Panc1 (cell line): ENCODE measurements at regions not wholly inside any gene's neighbourhood (a gene's known extent, or its start where the extent isn't known, plus 50 kb on each side); places are given as distances from the start of the nearest gene placed in this dataset.

Experiments
- ATAC-seq: fragments of 200-7000 bp; cut with Tn5 transposase; 2 replicates; pipeline ENCODE4 v1.9.1; 2020; ENCODE audit warnings: mild to moderate bottlenecking, moderate library complexity
- BruUV-seq: library from RNA; stranded (reverse); fragments of 400-500 nt; replicated peaks from 2 replicates; lab custom pipeline; 2021; lab: Mats Ljungman, UMichigan
- CTCF ChIA-PET: fragments of 300-600 bp; sonication (Branson Sonifier 250); formaldehyde crosslinking; loops from one replicate; lab custom pipeline; 2022; ENCODE audit warnings: antibody characterized with exemption; lab: Charles Lee
- POLR2A ChIA-PET: fragments of 300-600 bp; sonication (Branson Sonifier 250); formaldehyde crosslinking; loops from one replicate; lab custom pipeline; 2022; ENCODE audit warnings: antibody characterized with exemption; lab: Charles Lee
- DNase-seq: peaks from one replicate; pipeline ENCODE4 v3.0.0-alpha.2; 2010; ENCODE audit warnings: low read depth, low spot score
- H3K27ac ChIP-seq: 2 replicates; pipeline ENCODE4 v1.5.1; 2011; ENCODE audit warnings: mild to moderate bottlenecking, low read length, inconsistent platforms
- H3K27me3 ChIP-seq: fragments of 200-500 bp; sonication (Bioruptor generic); 2 replicates; pipeline ENCODE4 v1.6.0; 2014; ENCODE audit warnings: low read length, inconsistent platforms; ENCODE audit not compliant: control insufficient read depth, insufficient read depth
- H3K36me3 ChIP-seq: fragments of 200-500 bp; sonication (Bioruptor generic); 2 replicates; pipeline ENCODE4 v1.5.1; 2014; ENCODE audit warnings: inconsistent platforms, mild to moderate bottlenecking, low read length, moderate library complexity; ENCODE audit not compliant: control insufficient read depth, insufficient read depth
- H3K4me1 ChIP-seq: 2 replicates; pipeline ENCODE4 v1.5.1; 2011; ENCODE audit warnings: inconsistent platforms, mild to moderate bottlenecking, low read length, moderate library complexity; ENCODE audit not compliant: control insufficient read depth, insufficient read depth
- H3K4me3 ChIP-seq, 2 experiments: 2 replicates each; pipeline ENCODE4 v1.5.1; 2011 to 2012; ENCODE audit warnings: low read depth in 2 of 2, low read length in 2 of 2, mild to moderate bottlenecking in 2 of 2, inconsistent platforms in 1 of 2, moderate library complexity in 1 of 2
- H3K9me3 ChIP-seq: fragments of 200-500 bp; sonication (Bioruptor generic); 2 replicates; pipeline ENCODE4 v1.5.1; 2014; ENCODE audit warnings: low read depth, mild to moderate bottlenecking, inconsistent platforms, low read length, moderate library complexity; ENCODE audit not compliant: control insufficient read depth, insufficient read depth
- POLR2AphosphoS5 ChIP-seq: IDR thresholded peaks from 2 replicates; pipeline ENCODE4 v1.6.1; 2012; ENCODE audit warnings: mild to moderate bottlenecking, low read depth, low read length, moderate library complexity
- SIN3A ChIP-seq: IDR thresholded peaks from 2 replicates; pipeline ENCODE4 v1.6.1; 2012; ENCODE audit warnings: low read depth, mild to moderate bottlenecking, low read length, moderate library complexity, borderline replicate concordance; ENCODE audit not compliant: insufficient read depth
- TCF7L2 ChIP-seq: IDR thresholded peaks from 2 replicates; pipeline ENCODE4 v1.6.1; 2011; ENCODE audit warnings: mild to moderate bottlenecking, low read depth, low read length, inconsistent platforms
- in situ Hi-C: cut with HindIII; loops from 2 replicates; pipeline ENCODE4 v1.10.0; 2016; ENCODE audit warnings: low sequenced_read_pairs, low pct_unique_long_range_greater_than_20kb
- intact Hi-C: fragments of 100-400 bp; cut with micrococcal nuclease; formaldehyde crosslinking; loops from one replicate; pipeline ENCODE4 v1.10.0; 2022; ENCODE audit not compliant: unreplicated experiment
- TF ChIP-seq, protein P1 (sequence below), 2 experiments: IDR thresholded peaks; 2 replicates each; pipeline ENCODE4 v1.6.1; 2011 to 2012; ENCODE audit warnings: low read depth in 2 of 2, control low read depth in 1 of 2, low read length in 1 of 2, mild to moderate bottlenecking in 1 of 2, moderate library complexity in 1 of 2; ENCODE audit not compliant: insufficient read depth in 1 of 2
- TF ChIP-seq, protein P2 (sequence below): fragments of 450-650 bp; IDR thresholded peaks from 2 replicates; pipeline ENCODE4 v1.5.1; 2017; ENCODE audit warnings: mild to moderate bottlenecking

DNA sequence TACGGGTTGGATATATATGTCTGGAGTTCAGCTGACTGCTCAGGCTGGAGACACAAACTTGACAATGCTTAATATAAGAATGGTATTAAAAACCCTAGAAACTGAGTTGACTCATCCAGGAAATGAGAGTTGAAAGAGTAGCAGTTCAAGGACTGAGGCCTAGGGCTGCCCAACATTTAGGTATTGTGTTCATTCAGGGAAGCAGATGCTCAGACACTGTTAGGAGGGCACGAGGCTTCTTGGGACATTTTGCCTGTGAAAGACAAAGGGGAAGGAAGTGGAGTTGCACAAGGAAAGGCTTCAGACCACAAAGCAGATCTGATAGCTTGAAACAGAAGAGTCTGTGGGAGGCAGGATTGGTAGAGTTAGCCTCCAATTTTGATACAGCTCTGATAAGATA, 52.0 kb upstream of the HS3ST1 start:
- ChIA-PET CTCF (interaction anchor here (0.6 kb wide), 1 partner anchor 50 kb away, joined by 10 read pairs; no protein-coding TSS in a partner anchor), POLR2A (no interaction called here)
- intact Hi-C loops, result no loop called here
- no peak for DNase-seq
- Histone ChIP-seq H3K9me3 (no peaks in the 10 kb centered on the region), H3K4me3 (no peak overlapping the region), H3K4me1 (no peaks in the 10 kb centered on the region), H3K27ac (no peak overlapping the region), H3K36me3 (no peaks in the 10 kb centered on the region), H3K27me3 (no peaks in the 10 kb centered on the region)
- BruUV-seq, result no TSS peak
- no peak for TF ChIP-seq SIN3A
- TF ChIP-seq, protein P1, sequence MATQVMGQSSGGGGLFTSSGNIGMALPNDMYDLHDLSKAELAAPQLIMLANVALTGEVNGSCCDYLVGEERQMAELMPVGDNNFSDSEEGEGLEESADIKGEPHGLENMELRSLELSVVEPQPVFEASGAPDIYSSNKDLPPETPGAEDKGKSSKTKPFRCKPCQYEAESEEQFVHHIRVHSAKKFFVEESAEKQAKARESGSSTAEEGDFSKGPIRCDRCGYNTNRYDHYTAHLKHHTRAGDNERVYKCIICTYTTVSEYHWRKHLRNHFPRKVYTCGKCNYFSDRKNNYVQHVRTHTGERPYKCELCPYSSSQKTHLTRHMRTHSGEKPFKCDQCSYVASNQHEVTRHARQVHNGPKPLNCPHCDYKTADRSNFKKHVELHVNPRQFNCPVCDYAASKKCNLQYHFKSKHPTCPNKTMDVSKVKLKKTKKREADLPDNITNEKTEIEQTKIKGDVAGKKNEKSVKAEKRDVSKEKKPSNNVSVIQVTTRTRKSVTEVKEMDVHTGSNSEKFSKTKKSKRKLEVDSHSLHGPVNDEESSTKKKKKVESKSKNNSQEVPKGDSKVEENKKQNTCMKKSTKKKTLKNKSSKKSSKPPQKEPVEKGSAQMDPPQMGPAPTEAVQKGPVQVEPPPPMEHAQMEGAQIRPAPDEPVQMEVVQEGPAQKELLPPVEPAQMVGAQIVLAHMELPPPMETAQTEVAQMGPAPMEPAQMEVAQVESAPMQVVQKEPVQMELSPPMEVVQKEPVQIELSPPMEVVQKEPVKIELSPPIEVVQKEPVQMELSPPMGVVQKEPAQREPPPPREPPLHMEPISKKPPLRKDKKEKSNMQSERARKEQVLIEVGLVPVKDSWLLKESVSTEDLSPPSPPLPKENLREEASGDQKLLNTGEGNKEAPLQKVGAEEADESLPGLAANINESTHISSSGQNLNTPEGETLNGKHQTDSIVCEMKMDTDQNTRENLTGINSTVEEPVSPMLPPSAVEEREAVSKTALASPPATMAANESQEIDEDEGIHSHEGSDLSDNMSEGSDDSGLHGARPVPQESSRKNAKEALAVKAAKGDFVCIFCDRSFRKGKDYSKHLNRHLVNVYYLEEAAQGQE (IDR thresholded peaks at IDR 0.05; ENCODE audit: insufficient read depth in 1 of 2, low read depth in 2 of 2, low read length in 1 of 2), result no peak
- TF ChIP-seq, protein P2, sequence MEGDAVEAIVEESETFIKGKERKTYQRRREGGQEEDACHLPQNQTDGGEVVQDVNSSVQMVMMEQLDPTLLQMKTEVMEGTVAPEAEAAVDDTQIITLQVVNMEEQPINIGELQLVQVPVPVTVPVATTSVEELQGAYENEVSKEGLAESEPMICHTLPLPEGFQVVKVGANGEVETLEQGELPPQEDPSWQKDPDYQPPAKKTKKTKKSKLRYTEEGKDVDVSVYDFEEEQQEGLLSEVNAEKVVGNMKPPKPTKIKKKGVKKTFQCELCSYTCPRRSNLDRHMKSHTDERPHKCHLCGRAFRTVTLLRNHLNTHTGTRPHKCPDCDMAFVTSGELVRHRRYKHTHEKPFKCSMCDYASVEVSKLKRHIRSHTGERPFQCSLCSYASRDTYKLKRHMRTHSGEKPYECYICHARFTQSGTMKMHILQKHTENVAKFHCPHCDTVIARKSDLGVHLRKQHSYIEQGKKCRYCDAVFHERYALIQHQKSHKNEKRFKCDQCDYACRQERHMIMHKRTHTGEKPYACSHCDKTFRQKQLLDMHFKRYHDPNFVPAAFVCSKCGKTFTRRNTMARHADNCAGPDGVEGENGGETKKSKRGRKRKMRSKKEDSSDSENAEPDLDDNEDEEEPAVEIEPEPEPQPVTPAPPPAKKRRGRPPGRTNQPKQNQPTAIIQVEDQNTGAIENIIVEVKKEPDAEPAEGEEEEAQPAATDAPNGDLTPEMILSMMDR, result no peak
- TF ChIP-seq POLR2AphosphoS5, result no peak
- TF ChIP-seq TCF7L2, result no peak
- ATAC-seq, result no peak
- in situ Hi-C loops, result no loop called here
